Esophagus squamous epithelium (tissue), 5 donors: ENCODE measurements at regions not wholly inside any gene's neighbourhood (a gene's known extent, or its start where the extent isn't known, plus 50 kb on each side); places are given as distances from the start of the nearest gene placed in this dataset.

Source experiments
- DNase-seq: peaks from one replicate; lab custom pipeline; 2025; lab: John Stamatoyannopoulos, UW
- H3K27ac ChIP-seq, 4 donors: fragments of 200-600 bp; sonication (generic); one replicate each; pipeline ENCODE4 v1.5.1; 2016 to 2019; ENCODE audit warnings: mild to moderate bottlenecking in 1 of 4
- H3K27me3 ChIP-seq, 4 donors: fragments of 200-600 bp; sonication (generic); 1 replicate in 3 of 4; 2 replicates in 1 of 4; pipeline versions ENCODE4 v1.5.1 to v1.6.0; 2017 to 2021; ENCODE audit warnings: antibody characterized with exemption in 1 of 4
- H3K36me3 ChIP-seq, 3 donors: fragments of 200-600 bp; sonication (generic); one replicate each; pipeline ENCODE4 v1.5.1; 2016 to 2019
- H3K4me1 ChIP-seq, 3 donors: fragments of 200-600 bp; sonication (generic); one replicate each; pipeline ENCODE4 v1.5.1; 2017 to 2019
- H3K4me3 ChIP-seq, 4 donors: fragments of 200-600 bp; sonication (generic); 1 replicate in 3 of 4; 2 replicates in 1 of 4; pipeline ENCODE4 v1.5.1; 2016 to 2019; ENCODE audit warnings: mild to moderate bottlenecking in 2 of 4, moderate library complexity in 1 of 4
- H3K9me3 ChIP-seq, 3 donors: fragments of 200-600 bp; sonication (generic); one replicate each; pipeline ENCODE4 v1.5.1; 2016 to 2019
- POLR2A ChIP-seq, 4 donors: fragments of 450-650 bp; IDR thresholded peaks; one replicate each; pipeline ENCODE4 v1.6.1; 2017; ENCODE audit warnings: antibody characterized with exemption in 4 of 4, mild to moderate bottlenecking in 4 of 4, moderate library complexity in 3 of 4
- WGBS, 2 donors: methylation state at CpG; one replicate each; pipeline ENCODE4 v1.1.5; 2018; 5-methylcytosine and 5-hydroxymethylcytosine counted together
- intact Hi-C: fragments of 100-400 bp; cut with DNase I; formaldehyde crosslinking; loops from one replicate; pipeline ENCODE4 v1.15.0; 2022
- TF ChIP-seq, protein P1 (sequence below), 6 experiments: fragments of 450-650 bp in 4 of 6; fragments of 200-600 bp in 2 of 6; sonication (generic) in 2 of 6; IDR thresholded peaks; one replicate each; pipeline ENCODE4 v1.5.1; 2016 to 2019; ENCODE audit warnings: antibody characterized with exemption in 6 of 6, mild to moderate bottlenecking in 4 of 6, moderate library complexity in 4 of 6
- donor health status: DM: yes; HTN: yes; CAD: no.

DNA sequence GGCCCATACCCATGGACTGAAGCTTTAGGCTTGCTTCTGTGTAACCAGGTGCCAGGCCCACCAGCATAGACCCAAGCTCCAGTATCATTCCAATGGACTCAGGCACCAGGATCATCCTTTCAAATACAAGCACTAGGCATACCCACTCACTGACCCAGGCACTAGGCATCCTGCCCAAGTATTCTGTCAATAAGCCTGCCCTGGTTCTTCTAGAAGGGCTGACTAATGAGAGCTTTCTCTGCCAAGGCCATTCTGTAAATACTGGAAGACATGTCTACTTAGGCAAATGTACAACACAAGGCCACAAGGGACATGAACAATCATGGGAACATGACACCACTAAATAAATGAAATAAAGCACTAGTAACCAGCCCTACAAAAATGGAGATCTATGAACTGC lies 352.2 kb downstream of the FSCB start:
- TF ChIP-seq, protein P1, sequence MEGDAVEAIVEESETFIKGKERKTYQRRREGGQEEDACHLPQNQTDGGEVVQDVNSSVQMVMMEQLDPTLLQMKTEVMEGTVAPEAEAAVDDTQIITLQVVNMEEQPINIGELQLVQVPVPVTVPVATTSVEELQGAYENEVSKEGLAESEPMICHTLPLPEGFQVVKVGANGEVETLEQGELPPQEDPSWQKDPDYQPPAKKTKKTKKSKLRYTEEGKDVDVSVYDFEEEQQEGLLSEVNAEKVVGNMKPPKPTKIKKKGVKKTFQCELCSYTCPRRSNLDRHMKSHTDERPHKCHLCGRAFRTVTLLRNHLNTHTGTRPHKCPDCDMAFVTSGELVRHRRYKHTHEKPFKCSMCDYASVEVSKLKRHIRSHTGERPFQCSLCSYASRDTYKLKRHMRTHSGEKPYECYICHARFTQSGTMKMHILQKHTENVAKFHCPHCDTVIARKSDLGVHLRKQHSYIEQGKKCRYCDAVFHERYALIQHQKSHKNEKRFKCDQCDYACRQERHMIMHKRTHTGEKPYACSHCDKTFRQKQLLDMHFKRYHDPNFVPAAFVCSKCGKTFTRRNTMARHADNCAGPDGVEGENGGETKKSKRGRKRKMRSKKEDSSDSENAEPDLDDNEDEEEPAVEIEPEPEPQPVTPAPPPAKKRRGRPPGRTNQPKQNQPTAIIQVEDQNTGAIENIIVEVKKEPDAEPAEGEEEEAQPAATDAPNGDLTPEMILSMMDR (IDR thresholded peaks at IDR 0.05), result no peak
- no peak for TF ChIP-seq POLR2A (IDR thresholded peaks at IDR 0.05)
- intact Hi-C loops, result no loop called here
- H3K9me3 ChIP-seq, result peaks cover 0 to 10% (median 0%) of the 10 kb centered on the region in 3 donors
- H3K27me3 ChIP-seq, result no peaks in the 10 kb centered on the region
- H3K4me3 ChIP-seq, result no peak overlapping the region
- H3K27ac ChIP-seq, result no peak overlapping the region
- DNase-seq, result no peak
- no peaks in the 10 kb centered on the region for H3K4me1 ChIP-seq
- no peaks in the 10 kb centered on the region for H3K36me3 ChIP-seq

DNA sequence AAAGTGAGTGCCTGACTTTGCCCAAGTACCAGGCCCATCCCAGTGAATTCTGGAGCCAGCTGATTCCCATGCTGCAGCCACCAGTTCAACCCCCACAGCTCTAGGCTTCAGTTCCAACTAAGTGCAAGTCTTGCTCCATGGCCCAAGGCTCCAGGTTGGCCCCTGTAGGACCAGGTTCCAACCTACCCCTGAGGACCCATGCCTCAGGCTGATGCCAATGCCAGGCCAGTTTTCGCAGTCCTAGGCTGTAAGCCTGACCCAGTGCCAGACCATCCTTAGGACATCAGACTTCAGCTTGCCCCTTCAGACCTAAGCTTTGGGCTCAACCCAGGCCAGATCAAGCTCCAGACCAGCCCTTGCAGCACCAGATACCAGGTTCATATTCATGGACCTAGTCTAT lies 352.6 kb downstream of the FSCB start:
- no peaks in the 10 kb centered on the region for H3K36me3 ChIP-seq
- H3K4me1 ChIP-seq, result no peaks in the 10 kb centered on the region
- no peak overlapping the region for H3K27ac ChIP-seq
- no peak for DNase-seq
- no peak for TF ChIP-seq POLR2A (IDR thresholded peaks at IDR 0.05)
- TF ChIP-seq, protein P1 (IDR thresholded peaks at IDR 0.05), result no peak
- no peaks in the 10 kb centered on the region for H3K27me3 ChIP-seq
- H3K9me3 ChIP-seq, result peaks cover 0 to 10% (median 0%) of the 10 kb centered on the region in 3 donors
- H3K4me3 ChIP-seq, result no peak overlapping the region
- intact Hi-C loops, result no loop called here
- no CpG with 5 or more reads among the region's 1 CpG for WGBS, 2 donors

DNA sequence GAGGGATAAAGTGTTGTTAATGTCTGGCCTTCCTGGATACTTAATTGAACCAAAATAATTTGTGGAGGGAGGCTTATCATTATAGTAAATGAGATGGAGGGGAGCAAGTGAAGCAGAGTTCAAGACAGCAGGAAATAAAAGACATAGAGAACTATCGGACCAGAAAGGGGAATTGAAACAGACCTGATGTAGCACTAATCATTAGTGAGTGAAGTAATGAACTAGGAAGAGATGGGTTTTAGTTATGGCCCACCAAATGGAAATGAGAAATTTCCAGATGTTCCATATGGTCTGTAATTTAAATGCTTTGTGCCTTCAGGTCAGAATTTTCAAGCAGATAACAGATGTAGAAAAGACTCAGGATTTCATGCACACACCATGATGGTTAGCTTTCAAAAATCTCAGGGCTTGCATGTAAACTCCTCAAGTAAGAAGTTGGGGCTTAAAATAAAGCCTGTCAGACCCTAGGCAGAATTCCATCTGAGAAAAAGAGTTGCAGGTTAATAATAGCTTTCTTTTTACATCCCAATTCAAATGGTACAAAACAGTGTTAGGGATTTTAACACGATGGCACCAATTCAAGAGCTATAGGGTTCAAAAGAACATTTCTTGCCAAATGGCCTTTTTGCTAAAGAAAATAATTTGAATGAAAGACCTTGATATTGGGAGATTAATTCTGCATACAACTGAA lies 355.8 kb downstream of the FSCB start:
- 51 to 65% methylated on average over 2 of the region's 2 CpGs for WGBS, 2 donors
- H3K4me1 ChIP-seq, result no peaks in the 10 kb centered on the region
- TF ChIP-seq POLR2A (IDR thresholded peaks at IDR 0.05), result no peak

DNA sequence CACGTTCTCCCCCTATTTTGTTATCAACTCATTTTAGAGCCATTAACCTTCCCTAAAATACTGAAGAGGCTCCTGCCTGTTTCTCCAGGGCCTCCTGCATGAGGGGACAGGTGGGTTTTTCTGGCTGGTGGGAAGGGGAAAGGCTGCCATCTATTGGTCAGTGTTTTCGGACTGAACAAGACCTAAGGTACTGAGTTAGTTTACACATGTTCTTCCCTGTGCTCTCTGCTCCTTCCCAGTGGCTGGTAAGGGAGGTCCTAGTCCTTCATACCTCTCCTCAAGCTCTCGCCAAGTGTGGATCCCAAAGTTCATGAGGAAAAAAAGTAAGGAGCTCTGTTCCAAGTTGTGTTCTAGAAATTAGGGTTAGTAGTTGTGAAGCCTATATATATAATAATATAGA lies 357.5 kb downstream of the FSCB start:
- Histone ChIP-seq H3K27me3 (no peaks in the 10 kb centered on the region), H3K36me3 (no peaks in the 10 kb centered on the region), H3K4me1 (no peaks in the 10 kb centered on the region), H3K27ac (no peak overlapping the region), H3K4me3 (no peak overlapping the region), H3K9me3 (peaks cover 0 to 5% (median 0%) of the 10 kb centered on the region in 3 donors)
- 38 to 42% methylated on average over 3 of the region's 3 CpGs for WGBS, 2 donors
- DNase-seq, result no peak
- TF ChIP-seq, protein P1 (IDR thresholded peaks at IDR 0.05), result no peak
- no peak for TF ChIP-seq POLR2A (IDR thresholded peaks at IDR 0.05)
- intact Hi-C loops, result no loop called here

More for the DNA sequence above, 355.8 kb downstream of the FSCB start:
- H3K27ac ChIP-seq, result no peak overlapping the region
- DNase-seq, result no peak
- H3K4me3 ChIP-seq, result no peak overlapping the region
- intact Hi-C loops, result no loop called here
- H3K27me3 ChIP-seq, result no peaks in the 10 kb centered on the region
- peaks cover 0 to 10% (median 0%) of the 10 kb centered on the region in 3 donors for H3K9me3 ChIP-seq
- no peaks in the 10 kb centered on the region for H3K36me3 ChIP-seq

DNA sequence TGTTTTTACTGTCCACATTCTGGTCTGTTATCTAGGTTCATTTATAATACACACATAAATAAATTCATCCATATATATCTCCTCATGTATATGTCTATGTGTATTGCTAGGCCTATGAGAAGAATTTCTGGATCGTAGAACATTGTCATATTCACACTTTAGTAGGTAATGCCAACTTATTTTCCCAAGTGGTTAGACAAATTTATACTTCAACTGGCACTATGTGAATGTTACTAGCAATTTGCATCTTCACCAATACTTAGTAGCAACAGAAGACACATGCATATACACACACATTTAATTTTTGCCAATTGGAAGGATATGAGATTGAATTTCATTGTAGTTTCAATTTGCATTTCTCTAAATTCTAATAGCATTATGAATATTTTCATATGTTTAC lies 365.1 kb downstream of the FSCB start:
- DNase-seq, result no peak
- TF ChIP-seq POLR2A (IDR thresholded peaks at IDR 0.05), result no peak

DNA sequence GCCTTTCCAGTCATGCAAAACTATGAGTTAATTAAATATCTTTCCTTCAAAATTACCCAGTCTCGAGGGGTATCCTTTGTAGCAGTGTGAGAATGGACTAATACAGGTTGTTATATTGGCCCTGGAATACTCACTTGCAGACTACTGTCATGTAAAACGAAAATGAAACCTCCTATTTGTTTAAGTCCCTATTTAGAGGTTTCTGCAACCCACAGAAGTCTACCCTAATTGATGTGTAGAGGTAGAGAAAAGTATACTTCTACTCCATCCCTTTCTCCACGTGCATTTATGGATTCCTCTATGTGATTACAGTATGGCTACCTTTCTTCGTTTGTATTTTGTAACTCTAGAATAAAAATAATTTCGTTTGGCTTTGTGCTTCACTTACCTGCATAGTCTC lies 371.1 kb downstream of the FSCB start:
- Histone ChIP-seq H3K27ac (no peak overlapping the region), H3K36me3 (no peaks in the 10 kb centered on the region), H3K27me3 (no peaks in the 10 kb centered on the region), H3K4me3 (no peak overlapping the region), H3K4me1 (no peaks in the 10 kb centered on the region), H3K9me3 (no peaks in the 10 kb centered on the region)
- no peak for TF ChIP-seq POLR2A (IDR thresholded peaks at IDR 0.05)
- TF ChIP-seq, protein P1 (IDR thresholded peaks at IDR 0.05), result no peak
- 46 to 50% methylated on average over 5 of the region's 5 CpGs for WGBS, 2 donors
- intact Hi-C loops, result no loop called here
- no peak for DNase-seq

More for the DNA sequence above, 365.1 kb downstream of the FSCB start:
- Histone ChIP-seq H3K27ac (no peak overlapping the region), H3K4me3 (no peak overlapping the region), H3K36me3 (no peaks in the 10 kb centered on the region), H3K4me1 (no peaks in the 10 kb centered on the region), H3K27me3 (no peaks in the 10 kb centered on the region), H3K9me3 (no peaks in the 10 kb centered on the region)
- intact Hi-C loops, result no loop called here
- WGBS, 2 donors, result 90 to 94% methylated on average over 1 of the region's 1 CpG
